ENCODE measurements at regions not wholly inside any gene's neighbourhood (a gene's known extent, or its start where the extent isn't known, plus 50 kb on each side); places are given as distances from the start of the nearest gene placed in this dataset.
A peak's percentile ranks its signal among the peaks of the same experiment; 100 is the strongest.

- H3K9ac ChIP-seq (ENCODE audit: insufficient read depth, low read length) = no peak overlapping the region
- DNase-seq (ENCODE audit: low read depth in 2 of 2) = peak in 1 of 2 donors; percentile 5
Observed at GRCh38 chr4:137443031-137443800, 89.1 kb downstream of the PCDH18 start.

GRCh38 chr4:137432446-137433311 is 99.6 kb downstream of the PCDH18 start:
- no peak overlapping the region for H3K9ac ChIP-seq (ENCODE audit: insufficient read depth, low read length)
- no peaks in the 10 kb centered on the region for H3K4me1 ChIP-seq (ENCODE audit: control insufficient read depth, extremely low read depth, insufficient read depth, low read length)
- no peak overlapping the region for H3K27ac ChIP-seq (ENCODE audit: insufficient read depth, low read length)
- H3K27me3 ChIP-seq (ENCODE audit: control insufficient read depth, insufficient read depth, low read length) = no peaks in the 10 kb centered on the region
- no peaks in the 10 kb centered on the region for H3K36me3 ChIP-seq (ENCODE audit: control insufficient read depth, insufficient read depth, low read length)
- no peaks in the 10 kb centered on the region for H4K20me1 ChIP-seq (ENCODE audit: control insufficient read depth, extremely low read depth, insufficient read depth, low read length)
- peak overlapping the region in 2 of 4 experiments; percentile 18 to 20 for H3K4me3 ChIP-seq (replicated peaks in 1 of 4; ENCODE audit: control extremely low read depth in 1 of 4, insufficient read depth in 1 of 4, low read depth in 3 of 4, low read length in 4 of 4)
- H3K9me3 ChIP-seq (ENCODE audit: control insufficient read depth, insufficient read depth, low read depth, low read length) = no peaks in the 10 kb centered on the region
- H3K79me2 ChIP-seq (ENCODE audit: control insufficient read depth, insufficient read depth, low read length) = no peaks in the 10 kb centered on the region
- DNase-seq (ENCODE audit: low read depth in 2 of 2) = peak in 1 of 2 donors; percentile 7
- H2AFZ ChIP-seq (ENCODE audit: low read length) = peak overlapping the region; percentile 86
- TF ChIP-seq CTCF (conservative IDR thresholded peaks at IDR 0.05 in 1 of 2, IDR thresholded peaks at IDR 0.05 in 1 of 2; ENCODE audit: low read depth in 1 of 2, low read length in 2 of 2) (no peak), EZH2 (IDR thresholded peaks at IDR 0.05; ENCODE audit: low read length, missing control alignments) (no peak)
- peak overlapping the region; percentile 73 for H3K4me2 ChIP-seq (ENCODE audit: extremely low read depth, insufficient read depth, low read length)

More at GRCh38 chr4:137443031-137443800, 89.1 kb downstream of the PCDH18 start:
- Histone ChIP-seq H3K27me3 (ENCODE audit: control insufficient read depth, insufficient read depth, low read length) (no peaks in the 10 kb centered on the region), H3K27ac (ENCODE audit: insufficient read depth, low read length) (no peak overlapping the region), H3K4me3 (replicated peaks in 1 of 4; ENCODE audit: control extremely low read depth in 1 of 4, insufficient read depth in 1 of 4, low read depth in 3 of 4, low read length in 4 of 4) (no peak overlapping the region), H4K20me1 (ENCODE audit: control insufficient read depth, extremely low read depth, insufficient read depth, low read length) (no peaks in the 10 kb centered on the region), H3K79me2 (ENCODE audit: control insufficient read depth, insufficient read depth, low read length) (no peaks in the 10 kb centered on the region), H3K4me1 (ENCODE audit: control insufficient read depth, extremely low read depth, insufficient read depth, low read length) (no peaks in the 10 kb centered on the region), H3K36me3 (ENCODE audit: control insufficient read depth, insufficient read depth, low read length) (no peaks in the 10 kb centered on the region), H3K9me3 (ENCODE audit: control insufficient read depth, insufficient read depth, low read depth, low read length) (no peaks in the 10 kb centered on the region), H2AFZ (ENCODE audit: low read length) (no peak overlapping the region), H3K4me2 (ENCODE audit: extremely low read depth, insufficient read depth, low read length) (no peak overlapping the region)
- TF ChIP-seq EZH2 (IDR thresholded peaks at IDR 0.05; ENCODE audit: low read length, missing control alignments) (no peak), CTCF (conservative IDR thresholded peaks at IDR 0.05 in 1 of 2, IDR thresholded peaks at IDR 0.05 in 1 of 2; ENCODE audit: low read depth in 1 of 2, low read length in 2 of 2) (no peak)

GRCh38 chr4:137430171-137430570 is 102.1 kb downstream of the PCDH18 start:
- TF ChIP-seq CTCF (conservative IDR thresholded peaks at IDR 0.05 in 1 of 2, IDR thresholded peaks at IDR 0.05 in 1 of 2; ENCODE audit: low read depth in 1 of 2, low read length in 2 of 2) (no peak), EZH2 (IDR thresholded peaks at IDR 0.05; ENCODE audit: low read length, missing control alignments) (no peak)

More at GRCh38 chr4:137430171-137430570, 102.1 kb downstream of the PCDH18 start:
- Histone ChIP-seq H3K4me2 (ENCODE audit: extremely low read depth, insufficient read depth, low read length) (no peak overlapping the region), H4K20me1 (ENCODE audit: control insufficient read depth, extremely low read depth, insufficient read depth, low read length) (no peaks in the 10 kb centered on the region), H3K27me3 (ENCODE audit: control insufficient read depth, insufficient read depth, low read length) (no peaks in the 10 kb centered on the region), H3K9ac (ENCODE audit: insufficient read depth, low read length) (no peak overlapping the region), H3K27ac (ENCODE audit: insufficient read depth, low read length) (no peak overlapping the region), H3K36me3 (ENCODE audit: control insufficient read depth, insufficient read depth, low read length) (no peaks in the 10 kb centered on the region), H3K9me3 (ENCODE audit: control insufficient read depth, insufficient read depth, low read depth, low read length) (no peaks in the 10 kb centered on the region), H3K79me2 (ENCODE audit: control insufficient read depth, insufficient read depth, low read length) (no peaks in the 10 kb centered on the region), H3K4me1 (ENCODE audit: control insufficient read depth, extremely low read depth, insufficient read depth, low read length) (no peaks in the 10 kb centered on the region), H3K4me3 (replicated peaks in 1 of 4; ENCODE audit: control extremely low read depth in 1 of 4, insufficient read depth in 1 of 4, low read depth in 3 of 4, low read length in 4 of 4) (no peak overlapping the region), H2AFZ (ENCODE audit: low read length) (no peak overlapping the region)
- no peak for DNase-seq (ENCODE audit: low read depth in 2 of 2)

Measured in fibroblast of lung (primary cell).